HG02852 (cell line): ENCODE measurements at regions not wholly inside any gene's neighbourhood (a gene's known extent, or its start where the extent isn't known, plus 50 kb on each side); places are given as distances from the start of the nearest gene placed in this dataset.

Experiments used
- ATAC-seq: cut with Tn5 transposase; IDR thresholded peaks from one replicate; pipeline ENCODE4 v1.9.1; 2021; ENCODE audit warnings: mild to moderate bottlenecking, moderate library complexity; ENCODE audit not compliant: unreplicated experiment

GRCh38 chr7:73963252-73963822 is 64.6 kb upstream of the ELN start:
- ATAC-seq, result no peak

GRCh38 chr7:73964786-73965185 is 63.2 kb upstream of the ELN start:
- ATAC-seq, result no peak

- no peak for ATAC-seq
Observed at GRCh38 chr7:73966062-73966940, 61.7 kb upstream of the ELN start.

- no peak for ATAC-seq
Observed at GRCh38 chr7:73966941-73967831, 60.8 kb upstream of the ELN start.

GRCh38 chr7:73967832-73968290 is 60.1 kb upstream of the ELN start:
- ATAC-seq, result no peak

GRCh38 chr7:73968487-73968886 is 59.5 kb upstream of the ELN start:
- no peak for ATAC-seq

GRCh38 chr7:73969991-73970390 is 58.0 kb upstream of the ELN start:
- no peak for ATAC-seq

GRCh38 chr7:73970801-73971229 is 57.2 kb upstream of the ELN start:
- no peak for ATAC-seq

GRCh38 chr7:73971322-73971703 is 56.7 kb upstream of the ELN start:
- peak; percentile 82 for ATAC-seq

GRCh38 chr7:73971704-73972341 is 56.1 kb upstream of the ELN start:
- no peak for ATAC-seq

GRCh38 chr7:73972614-73973013 is 55.4 kb upstream of the ELN start:
- ATAC-seq, result no peak

- ATAC-seq, result no peak
Observed at GRCh38 chr7:73973091-73973490, 54.9 kb upstream of the ELN start.

GRCh38 chr7:73974101-73974947 is 53.6 kb upstream of the ELN start:
- no peak for ATAC-seq

GRCh38 chr7:73974948-73975926 is 52.7 kb upstream of the ELN start:
- no peak for ATAC-seq

- ATAC-seq, result no peak
Observed at GRCh38 chr7:73976761-73977618, 51.0 kb upstream of the ELN start.

GRCh38 chr7:73977619-73978618 is 50.1 kb upstream of the ELN start:
- ATAC-seq, result no peak
